Erythroblast (primary cell): ENCODE measurements at regions not wholly inside any gene's neighbourhood (a gene's known extent, or its start where the extent isn't known, plus 50 kb on each side); places are given as distances from the start of the nearest gene placed in this dataset.

Source experiments
- DNase-seq, 2 experiments: peaks; one replicate each; lab custom pipeline; 2025; lab: John Stamatoyannopoulos, UW
- GATA1 ChIP-seq: IDR thresholded peaks from 2 replicates; pipeline ENCODE4 v1.6.1; 2011; ENCODE audit warnings: low read depth, mild to moderate bottlenecking, control low read depth, low read length, moderate library complexity
- POLR2A ChIP-seq: IDR thresholded peaks from 2 replicates; pipeline ENCODE4 v1.6.1; 2011; ENCODE audit warnings: mild to moderate bottlenecking, low read length

DNA sequence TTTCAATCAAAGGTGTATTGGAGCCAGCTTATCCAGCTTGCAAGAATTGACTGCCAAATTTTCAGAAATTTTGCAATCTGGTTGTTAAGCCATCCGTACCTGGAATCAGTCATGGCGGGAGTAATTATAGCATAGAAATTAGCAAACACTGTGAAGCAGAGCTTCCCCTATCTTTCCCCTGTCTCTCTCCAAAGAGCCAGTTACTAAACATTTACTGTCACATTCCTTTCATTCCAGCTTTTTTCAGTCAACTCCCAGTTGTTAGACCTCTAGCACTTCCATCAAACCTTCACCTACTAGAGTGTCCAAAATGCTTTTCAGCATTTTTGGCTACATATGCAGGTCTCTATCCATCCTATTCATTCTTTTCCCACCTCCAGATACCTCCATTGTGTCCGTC, 137.4 kb downstream of the MC4R start:
- no peak for DNase-seq
- TF ChIP-seq POLR2A = no peak
- no peak for TF ChIP-seq GATA1

DNA sequence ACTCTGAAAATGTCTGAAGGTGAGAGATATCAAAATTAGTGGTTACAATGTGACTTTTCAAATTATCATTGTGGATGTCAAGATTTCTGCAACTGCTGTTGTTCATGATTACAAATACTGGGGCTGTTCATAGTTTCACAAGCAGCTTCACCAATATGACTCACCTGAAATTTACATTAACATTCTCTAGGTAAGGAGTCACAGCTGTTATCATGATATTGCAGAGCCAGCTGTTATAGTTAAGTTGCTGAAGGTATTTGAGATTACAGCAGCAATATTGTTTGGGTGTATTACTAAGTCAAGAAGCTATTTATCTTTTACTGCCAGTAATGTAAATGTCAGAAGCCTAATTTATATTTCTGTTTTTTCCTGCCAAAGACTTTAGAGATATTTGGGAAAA, 140.0 kb downstream of the MC4R start:
- no peak for TF ChIP-seq GATA1
- TF ChIP-seq POLR2A = no peak
- DNase-seq = no peak

DNA sequence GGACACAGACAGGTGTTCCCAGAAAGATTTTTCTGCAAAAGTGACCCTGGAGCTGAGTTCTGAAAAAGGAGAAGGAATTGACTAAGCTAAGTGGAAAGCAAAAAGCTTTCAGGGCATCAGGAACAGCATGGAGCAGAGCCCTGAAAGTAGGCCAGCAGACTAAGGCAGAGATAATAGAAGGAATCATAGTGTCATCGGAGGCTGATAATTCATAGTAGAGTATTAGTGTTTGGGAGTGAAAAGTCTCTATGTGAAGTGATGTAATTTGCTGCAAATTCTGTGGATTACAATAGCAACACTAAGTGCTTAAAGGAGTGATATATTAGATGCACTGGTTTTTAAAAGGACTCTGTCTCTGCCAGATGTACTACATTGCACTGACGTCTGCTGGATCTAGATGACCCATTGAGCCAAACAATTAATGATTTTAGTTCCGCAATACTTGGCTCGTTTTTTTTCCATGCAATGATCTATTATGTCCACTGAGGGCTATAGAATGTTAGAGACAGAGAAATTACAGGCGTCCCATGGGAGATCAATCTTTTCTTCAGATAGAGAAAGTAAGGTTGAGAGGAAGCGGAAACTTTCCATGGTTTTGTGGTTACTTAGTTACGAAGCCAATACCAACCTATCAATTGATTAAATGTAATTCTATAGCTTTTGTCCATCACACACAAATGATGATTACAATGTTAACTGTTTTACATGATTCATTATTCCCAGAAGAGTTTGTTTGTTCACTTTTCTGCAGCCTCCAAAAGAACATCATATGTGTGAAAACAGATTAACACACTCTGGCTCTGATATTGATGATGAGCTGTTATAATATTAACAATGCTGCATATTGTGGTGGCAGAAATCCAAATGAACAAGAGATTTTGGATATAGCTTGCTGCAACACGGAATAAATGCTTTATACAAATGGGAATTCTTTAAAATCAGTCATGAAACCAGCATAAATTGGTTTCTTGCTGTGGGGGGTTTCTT, 143.7 kb downstream of the MC4R start:
- no peak for TF ChIP-seq POLR2A
- TF ChIP-seq GATA1 = no peak
- no peak for DNase-seq

DNA sequence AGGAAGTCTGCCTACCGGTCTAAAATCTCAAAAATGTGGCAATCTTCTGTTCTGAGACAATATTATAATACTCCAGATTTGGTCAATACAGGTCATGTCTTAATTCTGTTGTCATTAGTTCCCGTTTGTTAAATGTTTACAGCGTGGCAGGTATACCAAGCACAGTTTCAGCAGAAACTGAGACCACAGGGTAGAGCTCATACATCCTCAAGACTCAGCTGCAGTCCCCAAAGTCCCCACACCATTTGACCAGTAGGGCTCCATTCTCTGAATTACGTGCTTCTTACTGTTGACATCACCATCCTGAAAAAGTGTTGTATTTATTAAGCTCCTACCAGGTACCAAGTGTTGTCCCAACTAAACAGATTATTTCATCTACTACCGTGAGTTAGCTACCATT, 157.1 kb downstream of the MC4R start:
- TF ChIP-seq POLR2A = no peak
- no peak for TF ChIP-seq GATA1
- no peak for DNase-seq

DNA sequence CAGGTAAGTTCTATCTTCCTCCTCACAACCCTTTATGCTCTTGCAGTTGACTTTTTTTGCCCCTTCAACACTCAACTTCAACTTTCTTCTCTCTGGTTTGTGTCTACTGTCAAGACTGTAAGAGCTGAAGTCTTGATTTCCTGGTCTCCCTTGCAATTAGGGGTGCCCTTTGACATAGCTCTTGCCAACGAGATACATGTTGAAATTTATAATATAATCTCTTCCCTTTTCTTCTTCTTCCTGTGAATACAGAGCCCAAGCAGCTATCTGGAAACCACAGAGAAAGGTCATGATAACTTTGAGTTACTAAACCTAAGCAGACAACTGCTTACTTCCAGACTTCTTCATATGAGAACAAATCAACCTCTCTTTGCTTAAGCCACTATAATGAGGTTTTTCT, 163.5 kb downstream of the MC4R start:
- DNase-seq = no peak
- TF ChIP-seq GATA1 (no peak), POLR2A (no peak)

DNA sequence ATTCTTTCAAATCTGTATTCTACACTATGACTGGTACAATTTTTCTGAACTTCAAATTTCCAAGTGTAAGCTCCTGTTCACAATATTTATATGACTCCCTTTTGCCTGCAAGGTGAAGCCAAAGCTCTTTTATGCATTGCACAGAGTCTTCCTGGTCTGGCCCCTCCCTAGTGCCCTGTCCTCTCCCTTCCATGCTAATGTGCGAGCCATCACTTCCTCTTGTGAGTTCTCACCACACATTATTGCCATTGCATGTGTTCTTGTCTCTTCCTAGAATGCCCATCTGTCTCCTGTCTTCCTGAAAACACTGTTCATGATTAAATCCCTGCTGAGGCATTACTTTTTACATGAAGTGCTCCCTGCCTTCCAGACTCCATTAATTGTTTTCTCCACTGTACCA, 169.9 kb downstream of the MC4R start:
- no peak for DNase-seq
- no peak for TF ChIP-seq GATA1
- no peak for TF ChIP-seq POLR2A

DNA sequence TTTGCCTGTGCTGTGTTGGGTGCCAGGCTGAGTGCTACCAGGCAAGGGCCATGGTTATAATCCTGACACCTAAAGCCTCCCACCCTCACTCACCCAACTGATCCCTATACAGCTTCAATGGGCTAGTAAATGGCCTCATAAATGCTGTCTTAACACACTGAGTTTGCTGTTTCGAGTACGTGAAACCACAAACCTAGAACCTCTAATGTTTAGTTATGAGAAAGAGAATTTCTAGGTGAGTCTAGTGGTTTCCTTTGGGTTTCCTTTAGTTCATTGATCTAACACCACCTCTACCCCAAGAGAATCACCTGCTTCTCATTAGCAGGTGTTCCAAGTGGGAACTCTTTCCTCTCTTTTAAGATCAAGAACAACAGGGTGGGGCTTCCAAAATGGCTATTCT, 172.0 kb downstream of the MC4R start:
- TF ChIP-seq POLR2A (no peak), GATA1 (no peak)
- DNase-seq = no peak

DNA sequence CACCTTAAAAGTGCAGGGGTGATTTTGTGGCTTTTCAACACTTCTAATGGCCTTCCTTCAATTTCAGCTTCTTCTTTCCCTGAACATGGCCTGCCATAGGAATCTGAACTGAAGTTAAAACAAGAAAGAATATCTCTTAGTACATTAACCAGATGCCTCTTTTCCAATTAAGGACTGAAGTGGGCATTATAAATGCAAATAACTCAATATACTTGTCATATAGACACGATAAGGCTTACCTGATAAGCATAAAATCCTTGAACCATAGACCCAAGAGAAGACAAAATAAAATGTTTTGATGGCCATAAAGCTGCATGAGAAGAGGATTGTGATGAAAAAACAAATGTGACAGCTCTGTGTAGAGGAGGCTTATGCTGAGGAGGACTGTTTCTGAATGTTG, 173.1 kb downstream of the MC4R start:
- TF ChIP-seq GATA1 (no peak), POLR2A (no peak)
- no peak for DNase-seq

DNA sequence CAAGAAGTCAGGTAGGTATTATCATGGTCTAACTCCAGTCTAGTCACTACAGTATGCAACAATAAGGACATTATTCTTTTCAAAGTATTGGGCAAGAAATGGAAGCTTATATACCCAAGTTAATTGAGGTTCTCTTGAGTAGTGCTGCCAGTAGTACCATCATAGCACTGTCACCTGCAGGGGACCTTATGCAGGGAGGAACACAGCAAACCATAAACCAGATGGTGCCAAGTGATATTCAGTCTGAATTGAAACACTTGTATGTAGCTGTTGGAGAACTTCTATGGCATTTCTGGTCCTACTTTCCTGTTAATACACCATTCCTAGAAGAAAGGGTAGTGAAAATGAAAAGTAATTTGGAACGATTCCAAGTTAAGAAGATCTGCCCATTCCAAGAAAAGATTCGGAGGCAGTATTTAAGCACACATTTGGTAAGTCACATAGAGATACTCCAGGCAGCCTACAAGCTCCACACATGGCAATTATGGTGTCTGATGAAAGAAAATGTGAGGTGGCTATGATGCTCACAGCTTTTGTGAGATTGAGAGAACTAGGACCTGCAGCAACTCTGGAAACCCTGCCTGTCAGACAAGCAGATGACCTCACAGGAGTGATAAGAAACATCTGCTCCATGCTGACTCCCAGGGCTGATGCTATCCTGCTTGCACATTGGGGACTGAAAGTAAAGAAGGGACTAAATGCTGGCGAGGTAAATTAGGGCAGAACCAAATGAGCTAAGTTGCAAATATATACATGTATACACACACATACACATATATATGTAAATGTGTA, 174.7 kb downstream of the MC4R start:
- TF ChIP-seq POLR2A (no peak), GATA1 (no peak)
- peak; percentile 11 to 22 for DNase-seq

DNA sequence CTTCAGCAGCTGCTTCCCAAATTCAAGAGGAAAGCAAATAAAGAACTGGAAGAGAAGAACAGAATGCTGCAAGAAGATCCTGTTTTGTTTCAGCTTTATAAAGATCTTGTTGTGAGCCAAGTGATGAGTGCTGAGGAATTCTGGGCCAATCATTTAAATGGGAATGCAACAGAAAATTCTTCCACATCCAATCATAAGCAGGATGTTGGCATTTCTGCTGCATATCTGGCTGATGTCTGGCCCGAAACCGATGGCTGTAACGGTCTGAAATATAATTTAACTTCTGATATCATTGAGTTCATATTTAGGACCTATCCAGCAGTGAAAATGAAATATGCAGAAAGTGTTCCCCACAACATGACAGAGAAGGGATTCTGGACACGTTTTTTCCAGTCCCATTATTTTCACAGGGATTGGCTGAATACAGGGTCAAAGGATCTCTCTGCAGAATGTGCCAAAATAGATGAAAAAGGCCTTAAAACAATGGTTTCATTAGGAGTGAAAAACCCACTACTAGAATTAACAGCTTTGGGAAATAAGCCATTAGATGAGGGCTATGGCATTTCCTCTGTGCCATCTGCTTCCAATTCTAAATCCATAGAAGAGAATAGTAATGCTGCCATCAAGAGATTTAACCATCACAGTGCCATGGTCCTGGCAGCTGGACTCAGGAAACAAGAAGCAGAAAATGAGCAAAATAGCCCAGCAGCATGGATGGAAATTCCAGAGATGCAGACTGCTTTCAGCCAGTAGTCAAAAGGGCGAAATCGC, 175.6 kb downstream of the MC4R start:
- TF ChIP-seq GATA1 (no peak), POLR2A (no peak)
- DNase-seq = no peak

DNA sequence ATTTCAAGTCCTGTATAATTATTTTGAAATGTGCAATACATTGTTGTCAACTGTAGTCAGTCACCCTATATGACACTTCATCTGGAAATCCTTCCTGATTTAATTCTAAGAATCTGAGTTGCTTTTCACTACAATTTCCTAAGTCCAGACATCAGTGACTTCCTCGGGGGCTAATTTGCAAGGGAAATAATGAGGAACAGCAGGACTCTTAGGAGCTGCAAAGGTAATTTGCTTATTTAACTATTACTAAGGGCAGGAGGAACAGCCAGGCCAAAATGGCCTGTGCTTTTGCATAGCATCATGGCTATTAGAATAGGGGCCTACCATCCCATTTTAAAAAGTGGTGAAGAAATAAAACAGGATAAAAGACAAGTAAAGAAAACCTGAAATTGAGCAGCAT, 178.8 kb downstream of the MC4R start:
- TF ChIP-seq POLR2A (no peak), GATA1 (no peak)

DNA sequence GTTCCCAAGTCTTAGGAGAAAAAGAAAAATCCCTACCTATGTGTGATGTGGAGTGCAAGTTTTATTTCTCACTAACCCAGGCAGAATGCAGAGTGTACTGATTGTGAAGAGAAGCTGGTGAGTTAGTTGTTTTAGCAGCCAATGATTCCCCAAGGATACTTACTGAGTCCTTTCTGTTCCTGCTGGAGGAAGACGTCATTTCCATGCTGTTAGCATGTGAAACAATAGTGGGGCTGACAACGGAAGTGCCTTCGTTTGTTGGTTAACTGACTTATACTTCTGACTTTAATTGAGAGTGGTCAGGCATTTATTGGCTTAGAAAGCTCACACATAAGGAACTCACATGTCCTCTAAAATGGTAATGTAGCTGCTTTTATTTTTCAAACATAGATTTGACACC, 180.6 kb downstream of the MC4R start:
- DNase-seq = no peak
- no peak for TF ChIP-seq POLR2A
- TF ChIP-seq GATA1 = no peak

More for the DNA sequence above, 178.8 kb downstream of the MC4R start:
- DNase-seq = no peak

DNA sequence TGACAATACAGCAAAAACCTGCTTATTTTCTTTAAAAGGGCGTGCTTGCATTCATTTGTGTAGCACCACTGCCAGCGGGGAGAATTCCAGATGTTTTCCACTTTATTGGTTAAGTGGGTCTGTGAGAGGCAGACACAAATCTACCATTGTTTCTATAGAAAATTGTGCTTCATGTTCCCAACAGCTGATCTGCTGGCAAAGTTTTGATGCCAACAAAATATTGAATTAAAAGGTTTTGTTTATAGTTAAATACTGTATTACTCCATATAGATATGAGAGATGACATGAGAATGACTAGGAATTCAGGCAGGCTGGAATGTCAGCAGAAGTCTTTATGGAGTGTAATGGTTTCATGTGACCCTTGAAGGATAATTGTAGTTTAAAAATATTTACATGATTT, 182.7 kb downstream of the MC4R start:
- TF ChIP-seq GATA1 (no peak), POLR2A (no peak)
- no peak for DNase-seq

DNA sequence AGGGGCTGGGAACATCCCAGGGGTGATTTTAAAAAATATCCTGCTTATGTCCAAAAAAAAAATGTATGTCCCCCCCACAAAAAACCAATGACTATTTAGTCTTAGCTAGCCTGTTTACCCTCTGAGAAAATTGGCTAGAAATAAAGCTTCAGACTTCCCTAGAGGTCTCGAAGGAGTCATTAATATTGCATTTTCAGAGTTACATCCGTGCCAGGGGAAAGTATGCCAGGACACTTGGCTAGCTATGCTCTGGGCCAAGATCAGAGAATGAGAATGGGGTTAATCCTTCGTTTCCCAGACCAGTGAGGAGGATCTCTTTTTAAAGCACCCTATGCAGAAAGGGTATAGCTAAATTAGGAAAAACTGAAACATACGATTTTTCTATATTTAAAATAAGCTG, 183.6 kb downstream of the MC4R start:
- TF ChIP-seq POLR2A = no peak
- no peak for TF ChIP-seq GATA1
- no peak for DNase-seq
